ENCODE measurements at regions not wholly inside any gene's neighbourhood (a gene's known extent, or its start where the extent isn't known, plus 50 kb on each side); places are given as distances from the start of the nearest gene placed in this dataset.

- TF ChIP-seq POLR2A (IDR thresholded peaks at IDR 0.05; ENCODE audit: low read depth) (no peak), POLR2AphosphoS5 (IDR thresholded peaks at IDR 0.05) (no peak), CTCF (IDR thresholded peaks at IDR 0.05) (no peak)
Observed at GRCh38 chr7:115289971-115290370, 368.1 kb downstream of the MDFIC start.
